KOPT-K1 (cell line): ENCODE measurements at regions not wholly inside any gene's neighbourhood (a gene's known extent, or its start where the extent isn't known, plus 50 kb on each side); places are given as distances from the start of the nearest gene placed in this dataset.
"Not testable (repeated sequence)": the region's sequence is repeated elsewhere in the genome, so short reads cannot be mapped to it uniquely, and the experiment has no call there.

ENCODE experiments used
- H3K27ac ChIP-seq: fragments of 200-600 bp; sonication (generic); 2 replicates; pipeline ENCODE4 v1.5.1; 2016; ENCODE audit warnings: antibody characterized with exemption, mild to moderate bottlenecking, low read depth, low read length; ENCODE audit not compliant: poor library complexity, severe bottlenecking
- H3K36me3 ChIP-seq: fragments of 200-600 bp; sonication (generic); 2 replicates; pipeline ENCODE4 v1.5.1; 2017; ENCODE audit warnings: antibody characterized with exemption, mild to moderate bottlenecking, low read length, moderate library complexity; ENCODE audit not compliant: insufficient read depth
- H3K9me3 ChIP-seq: fragments of 200-600 bp; sonication (generic); 2 replicates; pipeline ENCODE4 v1.5.1; 2017; ENCODE audit warnings: antibody characterized with exemption, low read length, mild to moderate bottlenecking; ENCODE audit not compliant: insufficient read depth, poor library complexity, severe bottlenecking

GRCh38 chr4:117844594-117844993, 189.7 kb upstream of the NDST3 start:
- Histone ChIP-seq H3K9me3 (peaks cover 4% of the 10 kb centered on the region), H3K27ac (no peak overlapping the region)

GRCh38 chr4:117845270-117845669, 189.0 kb upstream of the NDST3 start:
- Histone ChIP-seq H3K27ac (no peak overlapping the region), H3K36me3 (no peaks in the 10 kb centered on the region), H3K9me3 (peaks cover 10% of the 10 kb centered on the region)

More at GRCh38 chr4:117844594-117844993, 189.7 kb upstream of the NDST3 start:
- no peaks in the 10 kb centered on the region for H3K36me3 ChIP-seq

- Histone ChIP-seq H3K9me3 (peaks cover 22% of the 10 kb centered on the region), H3K27ac (no peak overlapping the region), H3K36me3 (no peaks in the 10 kb centered on the region)
Observed at GRCh38 chr4:117847849-117848248, 186.4 kb upstream of the NDST3 start.

- Histone ChIP-seq H3K27ac (no peak overlapping the region), H3K9me3 (no peaks in the 10 kb centered on the region), H3K36me3 (no peaks in the 10 kb centered on the region)
Observed at GRCh38 chr4:117868201-117868600, 166.1 kb upstream of the NDST3 start.

GRCh38 chr4:117873779-117874178, 160.5 kb upstream of the NDST3 start:
- H3K27ac ChIP-seq: no peak overlapping the region
- no peaks in the 10 kb centered on the region for H3K36me3 ChIP-seq
- H3K9me3 ChIP-seq: no peaks in the 10 kb centered on the region

- Histone ChIP-seq H3K27ac (no peak overlapping the region), H3K9me3 (no peaks in the 10 kb centered on the region), H3K36me3 (no peaks in the 10 kb centered on the region)
Observed at GRCh38 chr4:117874216-117874615, 160.1 kb upstream of the NDST3 start.

- no peak overlapping the region for H3K27ac ChIP-seq
- peaks cover 8% of the 10 kb centered on the region for H3K9me3 ChIP-seq
- H3K36me3 ChIP-seq: no peaks in the 10 kb centered on the region
Observed at GRCh38 chr4:117889978-117890377, 144.3 kb upstream of the NDST3 start.

GRCh38 chr4:117893207-117893606, 141.1 kb upstream of the NDST3 start:
- Histone ChIP-seq H3K27ac (no peak overlapping the region), H3K36me3 (no peaks in the 10 kb centered on the region), H3K9me3 (no peaks in the 10 kb centered on the region)

- H3K36me3 ChIP-seq: no peaks in the 10 kb centered on the region
- H3K9me3 ChIP-seq: no peaks in the 10 kb centered on the region
- H3K27ac ChIP-seq: no peak overlapping the region
Observed at GRCh38 chr4:117898496-117898895, 135.8 kb upstream of the NDST3 start.

GRCh38 chr4:117900832-117901231, 133.5 kb upstream of the NDST3 start:
- no peaks in the 10 kb centered on the region for H3K36me3 ChIP-seq
- H3K27ac ChIP-seq: no peak overlapping the region
- H3K9me3 ChIP-seq: no peaks in the 10 kb centered on the region

- Histone ChIP-seq H3K27ac (no peak overlapping the region), H3K36me3 (no peaks in the 10 kb centered on the region), H3K9me3 (no peaks in the 10 kb centered on the region)
Observed at GRCh38 chr4:117907646-117908045, 126.6 kb upstream of the NDST3 start.

GRCh38 chr4:117908306-117909207, 125.7 kb upstream of the NDST3 start:
- Histone ChIP-seq H3K36me3 (no peaks in the 10 kb centered on the region), H3K9me3 (no peaks in the 10 kb centered on the region), H3K27ac (no peak overlapping the region)

GRCh38 chr4:117916728-117917127, 117.6 kb upstream of the NDST3 start:
- Histone ChIP-seq H3K27ac (no peak overlapping the region), H3K9me3 (peaks cover 5% of the 10 kb centered on the region), H3K36me3 (no peaks in the 10 kb centered on the region)

GRCh38 chr4:117922311-117922710, 112.0 kb upstream of the NDST3 start:
- not testable (repeated sequence) for H3K9me3 ChIP-seq, H3K36me3 ChIP-seq, H3K27ac ChIP-seq

GRCh38 chr4:117927823-117928222, 106.5 kb upstream of the NDST3 start:
- not testable (repeated sequence) for H3K9me3 ChIP-seq, H3K36me3 ChIP-seq, H3K27ac ChIP-seq

GRCh38 chr4:117941611-117942010, 92.7 kb upstream of the NDST3 start:
- Histone ChIP-seq H3K27ac (no peak overlapping the region), H3K9me3 (peaks cover 17% of the 10 kb centered on the region), H3K36me3 (no peaks in the 10 kb centered on the region)
